H9 (cell line): ENCODE measurements at regions not wholly inside any gene's neighbourhood (a gene's known extent, or its start where the extent isn't known, plus 50 kb on each side); places are given as distances from the start of the nearest gene placed in this dataset.

Experiments used
- DNase-seq: peaks from one replicate; pipeline ENCODE4 v3.0.0-alpha.2; 2017
- H2AFZ ChIP-seq: one replicate; pipeline ENCODE4 v1.6.1; 2013; ENCODE audit warnings: mild to moderate bottlenecking, low read length, control low read depth, moderate library complexity
- H2AK5ac ChIP-seq: 2 replicates; pipeline ENCODE4 v1.6.1; 2013; ENCODE audit warnings: low read length, control low read depth, mixed read lengths; ENCODE audit not compliant: insufficient read length
- H2BK120ac ChIP-seq: one replicate; pipeline ENCODE4 v1.6.1; 2013; ENCODE audit warnings: low read depth, mild to moderate bottlenecking, low read length, control low read depth, inconsistent platforms; ENCODE audit not compliant: poor library complexity, severe bottlenecking
- H2BK12ac ChIP-seq: 2 replicates; pipeline ENCODE4 v1.6.1; 2013; ENCODE audit warnings: low read length, control low read depth, mixed read lengths, low read depth; ENCODE audit not compliant: insufficient read length
- H2BK15ac ChIP-seq: 2 replicates; pipeline ENCODE4 v1.6.1; 2013; ENCODE audit warnings: low read depth, low read length, control low read depth
- H2BK20ac ChIP-seq: one replicate; pipeline ENCODE4 v1.6.1; 2013; ENCODE audit warnings: low read depth, mild to moderate bottlenecking, low read length, control low read depth, inconsistent platforms; ENCODE audit not compliant: poor library complexity, severe bottlenecking
- H2BK5ac ChIP-seq: 2 replicates; pipeline ENCODE4 v1.6.1; 2013; ENCODE audit warnings: low read length, control low read depth, mixed read lengths; ENCODE audit not compliant: insufficient read length
- H3K14ac ChIP-seq: 2 replicates; pipeline ENCODE4 v1.6.1; 2013; ENCODE audit warnings: low read length, control low read depth; ENCODE audit not compliant: insufficient read depth
- H3K18ac ChIP-seq: 2 replicates; pipeline ENCODE4 v1.6.1; 2013; ENCODE audit warnings: low read depth, mild to moderate bottlenecking, mixed read lengths, low read length, control low read depth; ENCODE audit not compliant: insufficient read length
- H3K23ac ChIP-seq: 2 replicates; pipeline ENCODE4 v1.6.1; 2013; ENCODE audit warnings: low read length, control low read depth, mixed read lengths, low read depth; ENCODE audit not compliant: insufficient read length
- H3K23me2 ChIP-seq: 2 replicates; pipeline ENCODE4 v1.6.1; 2013; ENCODE audit warnings: low read depth, mild to moderate bottlenecking, mixed read lengths, low read length, control low read depth; ENCODE audit not compliant: insufficient read length, poor library complexity, severe bottlenecking
- H3K27ac ChIP-seq: 2 replicates; pipeline ENCODE4 v1.5.1; 2013; ENCODE audit warnings: low read length, control low read depth, mixed read lengths, low read depth; ENCODE audit not compliant: insufficient read length
- H3K27me3 ChIP-seq: 2 replicates; pipeline ENCODE4 v1.6.1; 2013; ENCODE audit warnings: low read length, control low read depth, inconsistent platforms; ENCODE audit not compliant: insufficient read depth
- H3K4ac ChIP-seq: 2 replicates; pipeline ENCODE4 v1.6.1; 2013; ENCODE audit warnings: low read depth, mild to moderate bottlenecking, control low read depth, inconsistent platforms, low read length, moderate library complexity
- H3K4me1 ChIP-seq: 2 replicates; pipeline ENCODE4 v1.6.1; 2013; ENCODE audit warnings: low read length, control low read depth, inconsistent platforms; ENCODE audit not compliant: insufficient read depth
- H3K4me2 ChIP-seq: 2 replicates; pipeline ENCODE4 v1.6.1; 2013; ENCODE audit warnings: low read length, control low read depth, mixed read lengths; ENCODE audit not compliant: insufficient read length, insufficient read depth
- H3K56ac ChIP-seq: 2 replicates; pipeline ENCODE4 v1.6.1; 2013; ENCODE audit warnings: low read depth, mild to moderate bottlenecking, mixed read lengths, low read length, control low read depth; ENCODE audit not compliant: insufficient read length
- H3K79me1 ChIP-seq: 2 replicates; pipeline ENCODE4 v1.6.1; 2013; ENCODE audit warnings: low read depth, mild to moderate bottlenecking, moderate library complexity, low read length, control low read depth, inconsistent platforms; ENCODE audit not compliant: insufficient read depth, poor library complexity, severe bottlenecking
- H3K79me2 ChIP-seq: 2 replicates; pipeline ENCODE4 v1.6.1; 2013; ENCODE audit warnings: low read length, control low read depth, inconsistent platforms; ENCODE audit not compliant: insufficient read depth
- H3K9ac ChIP-seq: 2 replicates; pipeline ENCODE4 v1.6.1; 2013; ENCODE audit warnings: low read length, control low read depth, mixed read lengths; ENCODE audit not compliant: insufficient read length; ENCODE audit errors: extremely low read depth
- H3K9me3 ChIP-seq: one replicate; pipeline ENCODE4 v1.6.1; 2013; ENCODE audit warnings: low read depth, low read length, inconsistent platforms; ENCODE audit not compliant: control insufficient read depth
- H3T11ph ChIP-seq: one replicate; pipeline ENCODE4 v1.6.1; 2013; ENCODE audit warnings: mild to moderate bottlenecking, low read length, control low read depth, inconsistent platforms
- H4K20me1 ChIP-seq: one replicate; pipeline ENCODE4 v1.6.1; 2013; ENCODE audit not compliant: control insufficient read depth, insufficient read length, insufficient read depth
- H4K5ac ChIP-seq: 2 replicates; pipeline ENCODE4 v1.6.1; 2013; ENCODE audit warnings: low read depth, mild to moderate bottlenecking, mixed read lengths, low read length, control low read depth; ENCODE audit not compliant: insufficient read length
- H4K8ac ChIP-seq: replicated peaks from 2 replicates; pipeline ENCODE4 v1.6.1; 2013; ENCODE audit warnings: low read length, control low read depth, mixed read lengths, low read depth; ENCODE audit not compliant: insufficient read length
- H4K91ac ChIP-seq: 2 replicates; pipeline ENCODE4 v1.6.1; 2013; ENCODE audit warnings: low read depth, mild to moderate bottlenecking, moderate library complexity, mixed read lengths, low read length, control low read depth; ENCODE audit not compliant: insufficient read length
- H3K27ac Mint-ChIP-seq, 3 experiments: 2 replicates in 2 of 3; 3 replicates in 1 of 3; pipeline ENCODE4 v1.8.0; 2020 to 2021; ENCODE audit warnings: mixed read lengths in 3 of 3, mild to moderate bottlenecking in 1 of 3, moderate library complexity in 1 of 3
- H3K27me3 Mint-ChIP-seq: 2 replicates; pipeline ENCODE4 v1.8.0; 2021; ENCODE audit warnings: low read depth, mild to moderate bottlenecking, moderate library complexity, mixed read lengths
- H3K36me3 Mint-ChIP-seq, 3 experiments: 2 replicates in 2 of 3; 3 replicates in 1 of 3; pipeline ENCODE4 v1.8.0; 2020 to 2021; ENCODE audit warnings: low read depth in 3 of 3, mixed read lengths in 3 of 3; ENCODE audit not compliant: insufficient read depth in 1 of 3
- H3K4me1 Mint-ChIP-seq, 2 experiments: 2 replicates each; pipeline ENCODE4 v1.8.0; 2020; ENCODE audit warnings: mixed read lengths in 2 of 2
- H3K4me3 Mint-ChIP-seq, 2 experiments: 2 replicates in 1 of 2; 3 replicates in 1 of 2; pipeline ENCODE4 v1.8.0; 2020 to 2021; ENCODE audit warnings: mild to moderate bottlenecking in 2 of 2, mixed read lengths in 2 of 2, moderate library complexity in 1 of 2
- H3K9me3 Mint-ChIP-seq, 2 experiments: 2 replicates in 1 of 2; 3 replicates in 1 of 2; pipeline ENCODE4 v1.8.0; 2020; ENCODE audit warnings: mild to moderate bottlenecking in 2 of 2, mixed read lengths in 2 of 2, moderate library complexity in 1 of 2
- CTCF ChIP-seq: fragments of 200-600 bp; sonication (generic); conservative IDR thresholded peaks from 3 replicates; pipeline ENCODE4 v1.8.0; 2021; ENCODE audit warnings: antibody characterized with exemption, mild to moderate bottlenecking
- WGBS: extraction: QIAGEN DNeasy Blood & Tissue Kit; methylation state at CpG from one replicate; pipeline ENCODE4 v1.1.7; 2013; ENCODE audit warnings: missing lambda C conversion rate, low lambda C conversion rate, mixed read lengths; ENCODE audit not compliant: insufficient read length; ENCODE audit errors: extremely low coverage; 5-methylcytosine and 5-hydroxymethylcytosine counted together

DNA sequence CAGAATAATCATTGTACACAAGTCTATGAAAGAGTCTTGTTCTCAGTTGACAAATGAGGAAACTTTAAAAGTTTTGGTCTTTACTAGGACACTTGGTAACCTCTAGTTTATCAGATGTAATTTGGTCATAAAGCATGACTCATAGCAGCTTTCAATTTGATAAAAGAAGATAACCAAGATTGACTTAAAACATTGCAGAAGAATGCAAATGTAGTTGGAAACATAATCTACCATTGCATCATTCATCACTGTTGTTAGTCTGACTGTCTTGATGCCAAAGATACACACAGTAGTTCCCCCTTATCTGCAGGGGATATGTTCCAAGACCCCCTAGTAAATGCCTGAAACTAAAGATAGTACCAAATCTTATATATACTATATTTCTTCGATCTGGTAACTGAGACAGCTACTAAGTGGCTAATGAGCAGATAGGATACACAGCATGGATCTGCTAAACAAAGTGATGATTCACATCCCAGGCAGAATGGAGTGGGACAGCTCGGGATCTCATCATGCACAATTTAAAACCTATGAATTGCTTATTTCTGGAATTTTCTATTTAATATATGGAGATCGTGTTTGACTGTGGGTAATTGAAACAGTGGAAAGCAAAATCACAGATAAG is 131.4 kb upstream of the CCDC68 start:
- Mint-ChIP-seq H3K4me3 (no peak overlapping the region), H3K36me3 (no peaks in the 10 kb centered on the region), H3K27me3 (no peaks in the 10 kb centered on the region), H3K9me3 (no peaks in the 10 kb centered on the region), H3K27ac (no peak overlapping the region), H3K4me1 (peaks cover 3 to 4% of the 10 kb centered on the region in 2 experiments)
- no peak overlapping the region for H2AFZ ChIP-seq
- no peak overlapping the region for H2BK20ac ChIP-seq
- H3K14ac ChIP-seq = no peak overlapping the region
- no peak overlapping the region for H3K4ac ChIP-seq
- H4K20me1 ChIP-seq = no peaks in the 10 kb centered on the region
- H4K91ac ChIP-seq = no peak overlapping the region
- H3K56ac ChIP-seq = no peak overlapping the region
- no peak overlapping the region for H2AK5ac ChIP-seq
- no peaks in the 10 kb centered on the region for H3K79me2 ChIP-seq
- no peak overlapping the region for H3T11ph ChIP-seq
- no CpG with 5 or more reads among the region's 3 CpGs for WGBS
- H2BK120ac ChIP-seq = no peak overlapping the region
- H3K23ac ChIP-seq = no peak overlapping the region
- no peak overlapping the region for H4K8ac ChIP-seq
- H4K5ac ChIP-seq = no peak overlapping the region
- H3K9ac ChIP-seq = no peak overlapping the region
- H3K4me1 ChIP-seq = no peaks in the 10 kb centered on the region
- no peak overlapping the region for H3K27ac ChIP-seq
- H3K9me3 ChIP-seq = no peaks in the 10 kb centered on the region
- H2BK15ac ChIP-seq = no peak overlapping the region
- no peak overlapping the region for H2BK5ac ChIP-seq
- H2BK12ac ChIP-seq = no peak overlapping the region
- no peak for TF ChIP-seq CTCF
- H3K27me3 ChIP-seq = no peaks in the 10 kb centered on the region
- no peak for DNase-seq
- no peaks in the 10 kb centered on the region for H3K23me2 ChIP-seq
- no peaks in the 10 kb centered on the region for H3K79me1 ChIP-seq
- no peak overlapping the region for H3K4me2 ChIP-seq
- H3K18ac ChIP-seq = no peak overlapping the region
